ENCODE measurements at regions not wholly inside any gene's neighbourhood (a gene's known extent, or its start where the extent isn't known, plus 50 kb on each side); places are given as distances from the start of the nearest gene placed in this dataset.

DNA sequence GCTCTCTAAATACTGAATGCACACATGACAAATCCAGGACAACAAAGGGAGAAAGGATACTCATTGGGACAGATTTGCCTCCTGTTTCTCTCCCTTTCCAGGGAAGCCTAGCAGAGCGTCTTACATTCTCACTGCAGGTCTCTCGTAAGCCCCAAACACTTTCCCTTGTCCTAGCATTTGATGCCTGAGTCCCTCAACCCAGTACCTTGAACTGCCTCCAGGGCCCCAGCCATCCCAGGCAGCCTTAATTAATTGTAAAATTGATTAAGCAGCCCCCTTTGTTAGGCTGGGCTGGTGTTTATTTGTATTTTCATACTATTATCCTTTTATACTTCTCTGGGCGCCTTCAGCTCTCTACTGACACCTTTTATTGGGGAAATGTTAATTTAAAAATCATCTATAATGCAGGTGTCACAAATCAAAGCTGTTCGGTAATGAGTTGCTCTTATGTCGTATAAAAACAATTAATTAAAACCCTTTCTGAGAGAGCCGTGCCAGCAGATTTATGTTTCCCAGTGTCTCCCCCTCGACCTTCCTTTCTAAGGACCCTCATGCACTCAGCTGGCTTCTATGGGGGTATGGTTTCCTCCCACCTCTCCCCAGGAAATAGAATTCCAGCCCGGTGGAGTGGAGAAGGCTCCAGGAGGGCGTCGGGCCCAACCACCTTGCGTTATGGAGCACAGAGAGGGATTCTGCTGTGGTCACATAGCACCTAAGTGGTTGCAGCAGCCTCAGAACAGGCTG is 243.8 kb downstream of the RPS24 start:
- DNase-seq, result no peak

DNA sequence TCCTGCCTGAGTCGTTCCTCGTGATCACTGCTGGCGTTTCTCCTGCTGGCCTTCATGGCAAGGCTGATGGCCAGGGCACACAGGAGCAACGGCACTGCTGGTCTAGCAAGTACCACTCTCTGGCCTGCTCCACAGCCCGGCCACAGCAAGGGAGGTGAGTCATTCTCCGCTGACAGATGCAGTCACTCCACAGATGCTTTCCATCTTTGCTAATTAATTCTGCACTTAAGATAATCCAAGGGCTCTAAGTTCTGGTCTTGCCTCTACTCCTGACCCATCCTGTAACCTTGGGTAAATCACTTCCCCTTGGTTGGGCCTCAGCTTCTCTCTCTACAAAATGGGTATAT is 244.4 kb downstream of the RPS24 start:
- in situ Hi-C loops (cut with HindIII; ENCODE audit: low pct_ligation_motif_present, low pct_unique_long_range_greater_than_20kb, low sequenced_read_pairs), result no loop called here
- no peak for DNase-seq

More for the DNA sequence above, 243.8 kb downstream of the RPS24 start:
- in situ Hi-C loops (cut with HindIII; ENCODE audit: low pct_ligation_motif_present, low pct_unique_long_range_greater_than_20kb, low sequenced_read_pairs), result no loop called here

DNA sequence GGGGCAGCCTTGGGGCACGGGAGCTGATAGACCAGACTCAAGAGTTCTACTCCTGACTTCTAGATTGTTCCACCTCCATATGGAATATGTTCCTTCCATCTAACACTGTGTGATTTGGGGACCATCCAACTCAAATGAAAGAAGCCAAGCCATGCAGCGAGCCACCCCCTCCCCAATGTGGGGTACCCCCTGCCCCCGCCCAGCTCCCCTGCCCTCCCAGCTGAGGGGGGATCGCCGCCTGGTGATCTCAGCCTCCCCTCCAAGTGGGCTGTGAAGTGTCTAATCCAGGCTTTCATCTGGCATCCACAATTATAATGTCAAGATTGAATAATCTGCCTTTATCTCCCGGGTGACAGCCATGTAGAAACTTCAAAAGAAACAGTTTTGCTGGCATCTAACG is 246.1 kb downstream of the RPS24 start:
- in situ Hi-C loops (cut with HindIII; ENCODE audit: low pct_ligation_motif_present, low pct_unique_long_range_greater_than_20kb, low sequenced_read_pairs), result no loop called here
- no peak for DNase-seq

DNA sequence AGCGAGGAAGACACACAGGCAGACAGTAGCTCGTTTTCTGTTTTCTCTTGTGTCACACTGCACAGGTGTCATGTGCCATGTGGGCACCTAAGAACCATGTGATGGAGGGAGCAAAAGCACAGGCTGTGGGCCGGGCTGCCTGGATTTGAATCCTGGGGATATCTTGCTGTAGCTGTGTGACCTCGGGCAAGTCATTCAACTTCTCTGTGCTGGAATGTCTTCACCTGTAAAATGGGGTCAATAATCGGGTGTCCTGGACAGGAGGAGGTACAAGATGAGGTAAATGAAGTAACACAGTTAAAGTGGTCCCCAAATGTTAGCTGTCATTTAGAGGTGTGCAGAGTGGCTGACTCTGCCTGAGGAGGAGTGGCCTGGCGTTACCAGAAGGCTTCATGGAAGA is 246.9 kb downstream of the RPS24 start:
- no peak for DNase-seq
- in situ Hi-C loops (cut with HindIII; ENCODE audit: low pct_ligation_motif_present, low pct_unique_long_range_greater_than_20kb, low sequenced_read_pairs), result no loop called here

DNA sequence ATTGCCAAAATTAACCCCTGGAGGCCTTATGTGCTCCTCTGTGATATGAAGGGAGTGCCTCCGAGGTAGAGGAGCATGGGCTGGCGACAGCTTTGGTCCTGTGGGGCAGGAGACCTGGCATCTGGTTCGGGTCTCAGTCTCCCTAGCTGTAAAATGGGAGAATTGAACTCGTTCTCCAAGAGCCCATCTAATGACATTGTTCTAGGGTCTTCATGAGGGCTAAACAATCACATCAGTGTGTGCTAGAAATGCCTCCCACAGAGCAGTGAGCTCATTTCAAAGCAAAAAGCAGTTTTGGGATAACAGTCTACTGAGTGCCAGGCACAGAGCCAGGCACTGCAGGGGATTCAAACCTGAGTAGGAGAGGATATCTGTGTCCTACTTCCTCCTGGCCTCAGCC is 248.0 kb downstream of the RPS24 start:
- in situ Hi-C loops (cut with HindIII; ENCODE audit: low pct_ligation_motif_present, low pct_unique_long_range_greater_than_20kb, low sequenced_read_pairs), result no loop called here
- no peak for DNase-seq

DNA sequence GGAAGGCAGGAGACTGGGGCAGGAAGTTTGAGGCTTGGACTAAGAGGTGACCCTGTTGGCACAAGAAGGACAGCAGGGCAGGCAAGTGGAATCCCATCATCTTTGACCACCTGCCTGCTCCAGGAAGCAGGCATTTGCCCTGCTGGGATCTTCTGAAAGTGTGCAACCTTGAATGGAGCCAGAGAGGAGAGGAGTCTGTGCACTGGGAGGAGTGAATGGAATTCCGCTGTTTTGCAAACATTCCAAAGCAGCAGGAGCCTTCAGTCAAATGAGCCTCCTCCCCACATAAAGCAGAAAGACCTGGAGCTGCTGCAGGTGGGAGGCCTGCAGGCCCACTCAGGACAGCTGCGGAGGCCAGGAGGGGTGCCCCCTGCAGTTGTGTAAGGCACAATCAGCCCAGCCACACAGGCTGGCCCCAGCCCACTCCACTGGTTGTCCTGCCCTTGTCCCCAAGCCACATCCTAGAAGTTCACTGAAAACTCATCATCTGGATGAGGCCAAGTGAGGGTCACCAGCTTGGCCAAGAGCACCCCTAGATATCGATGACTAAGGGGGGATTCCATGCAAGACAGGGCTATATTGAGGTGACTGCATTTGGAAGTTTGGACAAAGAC is 249.5 kb downstream of the RPS24 start:
- in situ Hi-C loops (cut with HindIII; ENCODE audit: low pct_ligation_motif_present, low pct_unique_long_range_greater_than_20kb, low sequenced_read_pairs), result no loop called here
- no peak for DNase-seq

DNA sequence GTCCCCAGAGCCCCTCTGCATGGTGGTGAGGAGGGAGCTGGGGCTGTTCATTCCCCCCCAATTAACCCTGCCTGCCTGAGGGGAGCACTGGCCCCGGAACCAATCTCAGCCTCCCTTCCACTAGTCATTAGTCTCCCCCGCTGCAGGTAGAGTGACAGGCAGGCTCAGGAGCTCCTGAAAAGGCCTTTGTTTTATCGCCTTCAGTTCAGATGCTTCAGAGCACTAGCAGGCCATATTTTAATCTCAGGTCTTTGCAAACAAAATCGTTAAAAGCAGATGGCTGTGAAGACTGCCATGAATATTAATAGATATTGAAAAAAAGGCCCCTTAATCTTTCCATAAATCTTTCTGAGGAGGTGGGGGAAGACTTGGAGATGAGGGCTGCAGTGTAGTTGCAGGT is 250.7 kb downstream of the RPS24 start:
- in situ Hi-C loops (cut with HindIII; ENCODE audit: low pct_ligation_motif_present, low pct_unique_long_range_greater_than_20kb, low sequenced_read_pairs), result no loop called here
- no peak for DNase-seq

DNA sequence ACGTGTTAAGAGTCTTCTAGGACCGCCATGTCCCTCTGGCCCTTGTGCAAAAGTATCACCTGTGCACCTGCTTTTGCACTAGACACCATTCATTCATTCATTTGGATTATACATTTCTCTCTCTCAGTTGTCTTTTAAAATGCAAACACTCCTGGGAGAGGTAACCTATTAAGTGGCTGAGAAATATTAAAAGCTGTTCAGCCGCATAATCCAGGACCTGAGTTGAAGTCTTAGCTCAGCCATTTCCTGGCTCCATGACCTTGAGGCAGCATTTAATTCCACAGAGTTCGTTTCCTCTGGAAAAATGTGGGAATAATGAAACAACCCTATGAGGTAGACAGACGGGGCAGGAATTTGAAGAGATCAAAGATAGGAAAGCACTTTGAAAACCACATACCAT is 251.6 kb downstream of the RPS24 start:
- DNase-seq, result no peak
- in situ Hi-C loops (cut with HindIII; ENCODE audit: low pct_ligation_motif_present, low pct_unique_long_range_greater_than_20kb, low sequenced_read_pairs), result no loop called here

DNA sequence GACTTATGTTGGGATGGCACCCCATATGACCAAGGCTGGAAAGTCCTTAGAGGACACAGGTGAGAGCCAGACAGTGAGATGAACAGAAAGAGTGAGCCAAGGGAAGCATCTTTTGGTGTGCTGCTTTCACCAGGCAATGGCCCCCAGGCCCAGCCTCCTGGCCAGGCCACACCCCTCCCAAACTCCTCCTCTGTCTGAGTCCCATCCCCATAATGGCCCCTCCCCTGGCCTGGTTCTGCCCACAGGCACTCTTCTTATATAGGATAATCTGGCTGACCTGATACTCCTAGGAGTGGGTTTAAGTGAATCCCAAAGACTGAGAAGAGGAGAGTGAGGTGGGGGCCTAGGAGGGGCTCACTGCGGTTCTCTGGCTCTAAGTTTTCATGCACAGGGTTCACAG is 252.5 kb downstream of the RPS24 start:
- in situ Hi-C loops (cut with HindIII; ENCODE audit: low pct_ligation_motif_present, low pct_unique_long_range_greater_than_20kb, low sequenced_read_pairs), result no loop called here
- no peak for DNase-seq

DNA sequence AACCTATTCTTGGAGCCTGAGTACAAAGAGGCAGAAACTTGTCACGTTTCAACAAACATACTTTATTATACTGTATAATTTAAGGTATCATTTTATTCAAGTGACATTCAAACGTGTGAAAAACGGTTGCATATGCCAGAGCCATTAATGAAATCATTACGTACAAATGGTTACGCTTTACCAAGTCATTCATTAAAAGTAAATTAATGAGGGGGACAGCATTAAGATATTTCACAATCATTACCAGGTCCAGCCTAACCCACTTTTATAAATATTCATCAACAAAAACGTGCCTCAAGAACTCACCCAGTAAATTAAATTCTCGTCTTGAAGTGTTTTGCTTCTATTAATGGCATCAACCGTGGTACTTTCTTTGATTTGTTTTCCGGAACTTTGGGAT is 253.0 kb downstream of the RPS24 start:
- no peak for DNase-seq
- in situ Hi-C loops (cut with HindIII; ENCODE audit: low pct_ligation_motif_present, low pct_unique_long_range_greater_than_20kb, low sequenced_read_pairs), result no loop called here

DNA sequence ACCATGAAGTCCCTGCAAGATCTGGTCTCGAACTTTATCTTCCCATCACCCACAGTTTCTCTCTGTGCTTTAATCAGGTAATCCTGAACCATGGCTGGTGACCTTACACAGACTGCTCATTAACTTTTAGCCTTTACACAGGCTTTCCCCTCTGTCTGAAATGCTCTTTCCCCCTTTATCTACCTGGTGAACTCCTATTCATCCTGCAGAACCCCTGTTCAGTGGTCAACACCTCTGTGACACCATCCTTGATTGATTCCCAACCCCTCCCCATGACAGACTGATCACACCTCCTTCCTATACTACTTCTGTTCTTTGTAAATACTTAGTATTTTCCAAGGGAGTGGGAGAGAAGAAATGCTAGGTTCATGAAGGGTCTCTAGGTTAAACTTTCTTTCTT is 254.0 kb downstream of the RPS24 start:
- in situ Hi-C loops (cut with HindIII; ENCODE audit: low pct_ligation_motif_present, low pct_unique_long_range_greater_than_20kb, low sequenced_read_pairs), result no loop called here
- no peak for DNase-seq

DNA sequence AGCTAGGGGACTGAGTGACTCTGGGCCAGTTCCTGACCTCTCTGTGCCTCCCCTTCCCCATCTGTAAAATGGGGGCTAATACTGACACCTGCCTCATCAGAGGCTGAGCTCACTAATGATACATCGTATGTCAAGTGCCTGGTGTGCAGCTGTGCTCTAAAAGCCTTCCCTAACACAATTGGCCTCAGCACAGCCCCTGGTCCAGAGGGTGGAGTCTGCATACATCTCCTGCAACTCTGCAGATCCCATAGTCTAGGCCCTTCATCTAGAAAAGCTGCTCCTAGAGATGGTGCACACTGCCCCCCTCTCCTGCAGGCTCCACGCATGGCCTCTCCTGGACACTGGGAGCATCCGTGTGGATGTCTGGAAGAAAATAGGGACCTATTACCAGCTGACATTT is 255.0 kb downstream of the RPS24 start:
- in situ Hi-C loops (cut with HindIII; ENCODE audit: low pct_ligation_motif_present, low pct_unique_long_range_greater_than_20kb, low sequenced_read_pairs), result no loop called here

DNA sequence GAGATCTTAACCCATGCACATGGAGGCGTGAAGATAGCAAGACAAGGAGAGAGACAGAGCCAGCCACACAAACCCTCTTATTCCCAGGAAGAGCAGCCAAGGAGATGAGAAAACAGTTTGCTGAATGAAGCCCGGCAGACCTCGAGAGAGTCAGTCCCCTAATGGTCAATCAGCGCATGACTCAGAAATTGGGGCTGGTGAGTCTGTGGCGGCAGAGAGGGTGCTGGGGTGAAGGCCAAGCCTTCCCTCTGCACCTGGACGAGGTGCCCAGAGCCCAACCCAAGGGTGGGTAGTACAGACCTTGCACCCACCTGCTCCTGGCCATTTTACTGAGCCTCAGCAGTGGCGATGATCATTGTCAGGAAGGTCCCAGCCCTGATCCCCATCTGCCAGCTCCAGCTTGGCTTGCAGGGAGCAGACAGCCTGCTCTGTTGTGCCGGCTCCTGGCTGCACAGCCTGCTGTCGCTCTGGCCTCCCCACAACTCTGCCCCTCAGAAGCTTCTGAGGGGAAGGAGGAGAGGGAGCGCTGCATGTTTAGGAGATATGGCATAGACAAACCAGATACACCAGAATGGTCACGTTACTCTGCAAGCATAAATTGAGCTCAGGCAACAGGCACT is 256.6 kb downstream of the RPS24 start:
- in situ Hi-C loops (cut with HindIII; ENCODE audit: low pct_ligation_motif_present, low pct_unique_long_range_greater_than_20kb, low sequenced_read_pairs), result no loop called here
- DNase-seq, result no peak

More for the DNA sequence above, 255.0 kb downstream of the RPS24 start:
- no peak for DNase-seq

DNA sequence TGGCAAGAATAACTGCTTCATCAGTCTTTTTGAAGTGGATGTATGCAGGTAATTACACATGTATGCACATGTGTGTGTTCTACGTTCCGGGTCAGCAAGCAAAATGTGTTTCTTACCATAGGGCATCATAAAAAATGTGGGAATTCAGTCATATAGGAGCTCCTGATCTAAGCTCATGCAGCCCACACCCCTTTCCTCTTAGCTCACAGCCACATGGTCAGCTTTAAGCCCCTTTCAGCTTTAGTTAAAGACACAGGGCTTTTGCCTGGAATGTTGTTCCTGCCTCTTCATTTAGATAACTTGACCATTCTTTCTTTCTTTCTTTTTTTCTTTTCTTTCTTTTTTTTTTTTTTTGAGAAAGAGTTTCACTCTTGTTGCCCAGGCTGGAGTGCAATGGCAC is 258.1 kb downstream of the RPS24 start:
- in situ Hi-C loops (cut with HindIII; ENCODE audit: low pct_ligation_motif_present, low pct_unique_long_range_greater_than_20kb, low sequenced_read_pairs), result no loop called here
- DNase-seq, result no peak

DNA sequence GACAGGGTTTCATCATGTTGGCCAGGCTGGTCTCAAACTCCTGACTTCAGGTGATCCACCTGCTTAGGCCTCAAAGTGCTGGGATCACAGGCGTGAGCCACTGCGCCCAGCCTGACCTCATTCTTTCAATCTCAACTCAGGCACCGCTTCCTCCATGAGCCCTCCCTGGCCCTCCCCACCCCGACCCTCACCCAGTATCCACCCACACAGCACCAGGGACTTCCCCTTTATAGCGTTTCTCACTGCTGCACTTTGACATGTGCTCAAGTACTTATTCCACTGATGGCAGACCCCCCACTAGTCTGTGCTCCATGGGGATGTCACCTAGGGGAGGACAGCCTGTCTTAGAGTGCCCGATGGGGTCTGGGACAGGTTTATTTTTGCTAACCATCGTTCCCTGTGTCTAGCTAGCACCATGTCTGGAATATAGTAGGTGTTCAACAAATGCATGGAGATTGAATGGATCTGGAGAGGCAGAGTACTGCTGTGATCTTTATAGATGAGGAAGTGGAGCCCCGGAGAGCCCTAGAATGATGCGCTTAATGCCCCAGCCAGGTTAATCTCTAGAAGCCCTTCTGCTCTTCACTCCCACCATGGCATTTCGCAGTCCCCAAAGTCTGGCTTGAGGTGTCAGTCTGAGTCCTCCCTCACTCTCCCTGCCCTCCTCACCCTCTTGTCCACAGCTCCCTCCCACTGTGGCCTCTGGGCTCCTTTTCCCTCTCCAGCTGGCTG is 258.8 kb downstream of the RPS24 start:
- in situ Hi-C loops (cut with HindIII; ENCODE audit: low pct_ligation_motif_present, low pct_unique_long_range_greater_than_20kb, low sequenced_read_pairs), result no loop called here
- no peak for DNase-seq

DNA sequence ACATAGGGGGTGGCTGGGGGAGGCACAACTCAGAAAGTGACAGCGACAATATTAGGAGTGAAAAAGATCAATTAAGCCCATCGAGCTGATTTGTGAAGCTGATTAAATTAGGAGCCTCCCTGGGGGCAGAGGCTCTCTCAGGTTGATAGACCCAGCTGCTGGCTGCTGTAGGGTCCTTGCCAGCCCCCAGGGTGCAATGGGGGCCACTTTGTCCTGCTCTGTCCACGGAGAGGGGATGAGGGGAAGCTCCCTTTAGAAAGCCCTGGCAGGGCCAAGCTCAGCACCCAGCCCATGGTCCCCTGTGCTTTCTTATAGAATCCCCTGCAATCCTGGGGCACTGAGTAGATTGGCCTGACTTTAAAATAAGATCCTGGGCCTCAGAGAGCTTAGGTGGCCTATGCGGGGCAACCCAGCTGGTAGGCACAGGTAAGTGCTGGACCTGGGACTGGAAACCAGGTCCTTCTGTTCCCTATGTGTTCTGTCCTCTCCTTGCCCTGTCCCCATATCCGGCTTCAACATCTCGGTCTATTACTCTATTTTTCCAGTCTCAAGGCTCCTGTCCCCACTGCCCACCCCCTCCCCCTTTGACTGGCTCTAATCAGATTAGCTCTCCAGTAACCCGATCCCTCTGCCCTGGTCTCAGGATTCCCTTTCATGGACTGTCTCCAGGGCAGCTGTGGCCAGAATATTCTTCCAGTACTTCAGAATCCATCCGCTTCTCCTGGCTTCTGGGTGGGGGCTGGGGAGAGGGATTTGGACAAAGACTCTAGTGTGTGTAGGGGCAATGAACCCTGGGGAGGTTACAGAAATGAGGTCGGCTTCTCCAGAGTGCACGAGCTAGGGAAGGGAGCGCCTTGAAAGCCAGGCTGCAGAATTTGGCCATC is 259.6 kb downstream of the RPS24 start:
- in situ Hi-C loops (cut with HindIII; ENCODE audit: low pct_ligation_motif_present, low pct_unique_long_range_greater_than_20kb, low sequenced_read_pairs), result no loop called here
- no peak for DNase-seq

DNA sequence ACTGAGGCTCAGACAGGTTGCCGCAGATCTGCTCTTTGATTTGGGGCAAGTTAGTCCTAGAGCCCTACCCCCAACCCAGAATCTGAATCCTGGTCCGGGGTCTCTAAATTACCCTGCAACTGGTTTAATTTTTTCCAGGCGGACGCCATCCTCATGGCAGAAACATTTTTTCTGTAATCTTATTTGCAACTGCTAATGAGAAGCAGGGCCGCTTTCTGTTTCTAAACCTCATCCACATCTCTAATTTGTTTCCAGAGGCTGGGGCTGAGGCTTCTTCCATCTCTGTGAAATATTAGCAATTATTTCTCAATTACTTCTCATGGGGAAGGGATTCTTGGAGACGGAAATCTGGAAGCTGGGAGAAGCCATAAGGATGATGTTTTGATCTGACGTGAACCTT is 261.6 kb downstream of the RPS24 start:
- in situ Hi-C loops (cut with HindIII; ENCODE audit: low pct_ligation_motif_present, low pct_unique_long_range_greater_than_20kb, low sequenced_read_pairs), result no loop called here
- DNase-seq, result no peak

DNA sequence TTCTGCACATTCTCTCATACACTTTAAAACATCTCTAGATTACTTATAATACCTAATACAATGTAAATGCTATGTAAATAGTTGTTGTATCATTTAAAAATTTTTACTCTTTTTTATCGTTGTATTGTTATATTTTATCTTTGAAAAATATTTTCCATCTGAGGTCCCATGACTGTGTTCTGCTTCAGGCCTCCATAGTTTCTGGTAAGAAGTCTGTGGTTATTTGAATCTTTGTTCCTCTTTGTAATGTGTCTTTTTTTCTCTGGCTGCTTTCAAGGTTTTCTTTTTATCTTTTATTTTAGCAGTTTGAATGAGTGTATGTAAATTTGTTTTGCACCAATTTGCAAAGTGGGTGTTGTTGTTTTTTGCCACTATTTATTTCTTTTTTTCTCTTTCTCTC is 263.1 kb downstream of the RPS24 start:
- DNase-seq, result no peak
- in situ Hi-C loops (cut with HindIII; ENCODE audit: low pct_ligation_motif_present, low pct_unique_long_range_greater_than_20kb, low sequenced_read_pairs), result no loop called here

DNA sequence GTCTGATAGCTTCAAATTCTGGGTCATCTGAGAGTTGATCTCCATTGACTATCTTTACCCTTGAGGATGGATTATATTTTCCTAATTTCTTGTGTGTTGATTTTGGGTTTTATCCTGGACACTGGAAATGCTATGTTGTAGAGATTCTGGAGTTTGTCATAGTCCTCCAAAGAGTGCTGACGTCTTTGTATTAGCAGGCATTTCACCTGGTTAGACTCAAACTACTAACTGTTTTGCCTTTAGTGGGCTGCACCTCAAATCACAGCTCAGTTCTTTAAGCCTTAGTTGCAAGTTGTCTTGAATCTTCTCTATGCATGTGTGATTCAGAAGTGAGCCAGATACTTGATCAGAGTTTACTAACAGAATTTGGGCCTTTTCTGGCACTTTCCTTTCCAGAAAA is 264.3 kb downstream of the RPS24 start:
- in situ Hi-C loops (cut with HindIII; ENCODE audit: low pct_ligation_motif_present, low pct_unique_long_range_greater_than_20kb, low sequenced_read_pairs), result no loop called here
- no peak for DNase-seq
